C4-2B (cell line): ENCODE measurements at regions not wholly inside any gene's neighbourhood (a gene's known extent, or its start where the extent isn't known, plus 50 kb on each side); places are given as distances from the start of the nearest gene placed in this dataset.

ENCODE experiments used
- ZFX ChIP-seq: fragments of 450-650 bp; IDR thresholded peaks from 2 replicates; pipeline ENCODE4 v1.6.1; 2017
- TF ChIP-seq, protein P1 (sequence below): fragments of 450-650 bp; conservative IDR thresholded peaks from 2 replicates; pipeline ENCODE4 v1.5.1; 2017; ENCODE audit warnings: mild to moderate bottlenecking

DNA sequence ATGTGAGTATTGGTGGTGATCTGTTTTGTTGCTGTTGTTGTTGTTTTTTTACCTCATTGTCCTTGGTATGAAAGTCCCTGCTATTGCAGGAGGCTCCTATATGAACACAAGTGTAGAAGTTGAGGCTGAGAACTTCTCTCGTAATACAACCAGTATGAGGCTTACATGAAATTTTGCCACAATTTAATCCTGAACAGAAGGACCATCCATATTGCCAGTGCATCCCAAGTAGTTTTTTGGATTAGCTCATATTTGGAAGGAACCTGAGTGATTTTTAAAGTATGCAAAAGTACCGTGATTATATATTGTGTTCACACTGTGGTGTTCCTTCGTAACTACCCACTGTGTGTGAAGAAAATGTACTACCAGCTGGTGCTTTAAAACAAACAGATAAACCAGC is 2095.5 kb upstream of the WWC1 start:
- TF ChIP-seq, protein P1, sequence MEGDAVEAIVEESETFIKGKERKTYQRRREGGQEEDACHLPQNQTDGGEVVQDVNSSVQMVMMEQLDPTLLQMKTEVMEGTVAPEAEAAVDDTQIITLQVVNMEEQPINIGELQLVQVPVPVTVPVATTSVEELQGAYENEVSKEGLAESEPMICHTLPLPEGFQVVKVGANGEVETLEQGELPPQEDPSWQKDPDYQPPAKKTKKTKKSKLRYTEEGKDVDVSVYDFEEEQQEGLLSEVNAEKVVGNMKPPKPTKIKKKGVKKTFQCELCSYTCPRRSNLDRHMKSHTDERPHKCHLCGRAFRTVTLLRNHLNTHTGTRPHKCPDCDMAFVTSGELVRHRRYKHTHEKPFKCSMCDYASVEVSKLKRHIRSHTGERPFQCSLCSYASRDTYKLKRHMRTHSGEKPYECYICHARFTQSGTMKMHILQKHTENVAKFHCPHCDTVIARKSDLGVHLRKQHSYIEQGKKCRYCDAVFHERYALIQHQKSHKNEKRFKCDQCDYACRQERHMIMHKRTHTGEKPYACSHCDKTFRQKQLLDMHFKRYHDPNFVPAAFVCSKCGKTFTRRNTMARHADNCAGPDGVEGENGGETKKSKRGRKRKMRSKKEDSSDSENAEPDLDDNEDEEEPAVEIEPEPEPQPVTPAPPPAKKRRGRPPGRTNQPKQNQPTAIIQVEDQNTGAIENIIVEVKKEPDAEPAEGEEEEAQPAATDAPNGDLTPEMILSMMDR = no peak
- TF ChIP-seq ZFX = no peak
